ENCODE measurements at regions not wholly inside any gene's neighbourhood (a gene's known extent, or its start where the extent isn't known, plus 50 kb on each side); places are given as distances from the start of the nearest gene placed in this dataset.

DNA sequence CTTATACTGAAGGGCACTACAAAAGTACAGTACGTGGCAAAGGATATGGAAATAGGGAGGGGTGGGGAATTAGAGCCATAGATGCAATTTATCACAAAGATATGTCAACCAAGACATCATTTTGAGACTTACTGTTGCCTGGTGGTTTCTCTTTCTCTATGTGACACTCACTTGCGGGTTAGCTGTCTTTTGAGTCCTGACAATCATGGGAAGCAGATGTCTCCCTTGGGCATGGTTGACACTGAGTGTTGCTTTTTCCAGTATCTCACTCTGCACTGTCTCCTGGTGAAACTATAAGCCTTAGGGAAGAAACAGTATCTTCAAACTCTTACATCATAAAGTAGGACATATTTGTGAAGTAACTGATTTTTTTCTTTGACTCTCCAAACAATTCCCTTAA lies 383.5 kb upstream of the LCORL start:
- no peak overlapping the region for H3K4me2 ChIP-seq (ENCODE audit: low read depth, low read length, poor library complexity, severe bottlenecking)
- no peaks in the 10 kb centered on the region for H3K9me3 ChIP-seq (ENCODE audit: insufficient read depth, low read length)
- H4K20me1 ChIP-seq (ENCODE audit: low read depth, low read length) = no peaks in the 10 kb centered on the region
- no peaks in the 10 kb centered on the region for H3K9me2 ChIP-seq (replicated peaks; ENCODE audit: insufficient read depth, low read length)
- no peaks in the 10 kb centered on the region for H3K27me3 ChIP-seq (ENCODE audit: low read length)
- no peak overlapping the region for H3K9ac ChIP-seq (ENCODE audit: low read length)
- H3F3A ChIP-seq (ENCODE audit: insufficient read depth) = no peaks in the 10 kb centered on the region
- H3K36me3 ChIP-seq (ENCODE audit: low read length) = no peaks in the 10 kb centered on the region
- no peak overlapping the region for H2AFZ ChIP-seq (ENCODE audit: low read depth, low read length, severe bottlenecking)
- TF ChIP-seq, protein P1, sequence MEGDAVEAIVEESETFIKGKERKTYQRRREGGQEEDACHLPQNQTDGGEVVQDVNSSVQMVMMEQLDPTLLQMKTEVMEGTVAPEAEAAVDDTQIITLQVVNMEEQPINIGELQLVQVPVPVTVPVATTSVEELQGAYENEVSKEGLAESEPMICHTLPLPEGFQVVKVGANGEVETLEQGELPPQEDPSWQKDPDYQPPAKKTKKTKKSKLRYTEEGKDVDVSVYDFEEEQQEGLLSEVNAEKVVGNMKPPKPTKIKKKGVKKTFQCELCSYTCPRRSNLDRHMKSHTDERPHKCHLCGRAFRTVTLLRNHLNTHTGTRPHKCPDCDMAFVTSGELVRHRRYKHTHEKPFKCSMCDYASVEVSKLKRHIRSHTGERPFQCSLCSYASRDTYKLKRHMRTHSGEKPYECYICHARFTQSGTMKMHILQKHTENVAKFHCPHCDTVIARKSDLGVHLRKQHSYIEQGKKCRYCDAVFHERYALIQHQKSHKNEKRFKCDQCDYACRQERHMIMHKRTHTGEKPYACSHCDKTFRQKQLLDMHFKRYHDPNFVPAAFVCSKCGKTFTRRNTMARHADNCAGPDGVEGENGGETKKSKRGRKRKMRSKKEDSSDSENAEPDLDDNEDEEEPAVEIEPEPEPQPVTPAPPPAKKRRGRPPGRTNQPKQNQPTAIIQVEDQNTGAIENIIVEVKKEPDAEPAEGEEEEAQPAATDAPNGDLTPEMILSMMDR (IDR thresholded peaks at IDR 0.05; ENCODE audit: insufficient read depth, low read length, poor library complexity, severe bottlenecking) = no peak
- TF ChIP-seq EZH2phosphoT487 (conservative IDR thresholded peaks at IDR 0.05; ENCODE audit: low read length) = no peak
- H3K4me3 ChIP-seq (ENCODE audit: insufficient read depth, low read length, poor library complexity, severe bottlenecking) = no peak overlapping the region
- H3K27ac ChIP-seq (ENCODE audit: low read depth, low read length) = no peak overlapping the region
- H3K79me2 ChIP-seq (ENCODE audit: insufficient read depth, low read length) = no peaks in the 10 kb centered on the region

DNA sequence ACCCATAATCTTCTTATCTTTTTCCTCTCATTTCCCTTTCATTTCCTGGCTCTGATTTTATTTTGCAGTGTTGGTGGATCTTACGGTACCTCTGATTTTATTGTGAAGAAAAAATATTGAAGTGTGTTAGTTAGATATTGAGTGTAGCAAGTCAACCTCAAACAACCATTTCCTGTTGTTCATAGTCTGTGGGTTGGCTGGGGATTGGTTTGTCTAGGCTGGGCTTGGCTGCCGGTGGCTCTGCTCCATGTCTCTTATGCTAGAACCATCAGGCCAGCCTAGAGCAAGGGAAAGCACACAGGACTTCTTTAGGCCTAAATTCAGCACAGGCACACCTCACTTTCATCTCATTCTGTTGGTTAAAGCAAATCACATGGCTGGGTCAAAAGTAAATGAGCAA lies 383.1 kb upstream of the LCORL start:
- Histone ChIP-seq H3K9me3 (ENCODE audit: insufficient read depth, low read length) (no peaks in the 10 kb centered on the region), H2AFZ (ENCODE audit: low read depth, low read length, severe bottlenecking) (no peak overlapping the region), H3K4me3 (ENCODE audit: insufficient read depth, low read length, poor library complexity, severe bottlenecking) (no peak overlapping the region), H3K79me2 (ENCODE audit: insufficient read depth, low read length) (no peaks in the 10 kb centered on the region), H3K27me3 (ENCODE audit: low read length) (no peaks in the 10 kb centered on the region), H4K20me1 (ENCODE audit: low read depth, low read length) (no peaks in the 10 kb centered on the region), H3K27ac (ENCODE audit: low read depth, low read length) (no peak overlapping the region), H3F3A (ENCODE audit: insufficient read depth) (no peaks in the 10 kb centered on the region), H3K36me3 (ENCODE audit: low read length) (no peaks in the 10 kb centered on the region), H3K9me2 (replicated peaks; ENCODE audit: insufficient read depth, low read length) (no peaks in the 10 kb centered on the region), H3K4me2 (ENCODE audit: low read depth, low read length, poor library complexity, severe bottlenecking) (no peak overlapping the region), H3K9ac (ENCODE audit: low read length) (no peak overlapping the region)
- TF ChIP-seq EZH2phosphoT487 (conservative IDR thresholded peaks at IDR 0.05; ENCODE audit: low read length) = no peak
- TF ChIP-seq, protein P1 (IDR thresholded peaks at IDR 0.05; ENCODE audit: insufficient read depth, low read length, poor library complexity, severe bottlenecking) = no peak

DNA sequence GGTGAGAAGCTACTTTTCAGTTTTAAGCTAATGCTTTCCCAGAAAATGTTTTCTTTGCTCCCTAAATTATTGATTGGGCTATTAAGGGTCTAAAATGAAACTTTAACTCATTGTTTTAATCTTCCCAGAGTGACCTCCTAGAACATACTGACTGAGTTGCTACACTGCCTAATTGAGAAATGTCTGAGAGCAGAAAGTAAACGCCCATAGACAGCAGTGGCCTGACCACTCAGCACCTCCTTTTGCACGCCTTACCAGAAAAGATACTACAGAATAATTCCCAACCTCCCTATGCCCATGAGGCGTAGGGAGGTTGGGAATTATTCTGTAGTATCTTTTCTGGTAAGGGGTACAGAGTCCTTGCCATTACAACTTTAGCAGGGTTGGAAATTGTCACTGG lies 381.8 kb upstream of the LCORL start:
- H2AFZ ChIP-seq (ENCODE audit: low read depth, low read length, severe bottlenecking) = no peak overlapping the region
- no peak overlapping the region for H3K4me3 ChIP-seq (ENCODE audit: insufficient read depth, low read length, poor library complexity, severe bottlenecking)
- no peaks in the 10 kb centered on the region for H3K9me3 ChIP-seq (ENCODE audit: insufficient read depth, low read length)
- no peaks in the 10 kb centered on the region for H3K9me2 ChIP-seq (replicated peaks; ENCODE audit: insufficient read depth, low read length)
- H3K27ac ChIP-seq (ENCODE audit: low read depth, low read length) = no peak overlapping the region
- no peaks in the 10 kb centered on the region for H4K20me1 ChIP-seq (ENCODE audit: low read depth, low read length)
- H3K79me2 ChIP-seq (ENCODE audit: insufficient read depth, low read length) = no peaks in the 10 kb centered on the region
- TF ChIP-seq, protein P1 (IDR thresholded peaks at IDR 0.05; ENCODE audit: insufficient read depth, low read length, poor library complexity, severe bottlenecking) = no peak
- no peak for TF ChIP-seq EZH2phosphoT487 (conservative IDR thresholded peaks at IDR 0.05; ENCODE audit: low read length)
- no peaks in the 10 kb centered on the region for H3K27me3 ChIP-seq (ENCODE audit: low read length)
- no peak overlapping the region for H3K4me2 ChIP-seq (ENCODE audit: low read depth, low read length, poor library complexity, severe bottlenecking)
- no peaks in the 10 kb centered on the region for H3K36me3 ChIP-seq (ENCODE audit: low read length)
- H3F3A ChIP-seq (ENCODE audit: insufficient read depth) = no peaks in the 10 kb centered on the region
- no peak overlapping the region for H3K9ac ChIP-seq (ENCODE audit: low read length)

DNA sequence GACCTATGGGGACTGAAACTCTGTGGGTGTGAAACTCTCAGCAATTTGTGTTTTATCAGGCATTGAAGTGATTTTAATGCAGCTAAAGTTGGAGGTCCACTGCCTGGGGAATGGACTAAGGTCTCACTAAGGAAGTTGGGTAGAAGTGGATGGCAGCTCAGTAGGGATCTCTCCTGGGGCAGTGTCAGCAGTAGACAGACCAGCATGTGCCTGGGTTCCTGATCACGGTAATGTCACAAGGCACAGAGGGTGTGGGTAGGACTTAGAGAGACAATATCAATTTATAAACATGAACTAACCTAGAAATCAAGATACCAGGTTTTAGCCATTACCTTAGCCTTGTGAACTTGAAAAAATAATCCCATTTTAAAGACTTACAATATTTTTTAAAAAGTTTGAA lies 380.3 kb upstream of the LCORL start:
- Histone ChIP-seq H3K79me2 (ENCODE audit: insufficient read depth, low read length) (no peaks in the 10 kb centered on the region), H3K36me3 (ENCODE audit: low read length) (no peaks in the 10 kb centered on the region), H3K4me2 (ENCODE audit: low read depth, low read length, poor library complexity, severe bottlenecking) (no peak overlapping the region), H3K27me3 (ENCODE audit: low read length) (no peaks in the 10 kb centered on the region), H2AFZ (ENCODE audit: low read depth, low read length, severe bottlenecking) (no peak overlapping the region), H3K27ac (ENCODE audit: low read depth, low read length) (no peak overlapping the region), H3F3A (ENCODE audit: insufficient read depth) (no peaks in the 10 kb centered on the region), H4K20me1 (ENCODE audit: low read depth, low read length) (no peaks in the 10 kb centered on the region), H3K9ac (ENCODE audit: low read length) (no peak overlapping the region), H3K4me3 (ENCODE audit: insufficient read depth, low read length, poor library complexity, severe bottlenecking) (no peak overlapping the region), H3K9me2 (replicated peaks; ENCODE audit: insufficient read depth, low read length) (no peaks in the 10 kb centered on the region), H3K9me3 (ENCODE audit: insufficient read depth, low read length) (no peaks in the 10 kb centered on the region)
- TF ChIP-seq EZH2phosphoT487 (conservative IDR thresholded peaks at IDR 0.05; ENCODE audit: low read length) = no peak
- TF ChIP-seq, protein P1 (IDR thresholded peaks at IDR 0.05; ENCODE audit: insufficient read depth, low read length, poor library complexity, severe bottlenecking) = no peak

Data from SU-DHL-6 (cell line).